Smooth muscle cell (in vitro differentiated cells): ENCODE measurements at regions not wholly inside any gene's neighbourhood (a gene's known extent, or its start where the extent isn't known, plus 50 kb on each side); places are given as distances from the start of the nearest gene placed in this dataset.

Experiments used
- DNase-seq: peaks from one replicate; lab custom pipeline; 2025; ENCODE audit not compliant: unreplicated experiment; lab: John Stamatoyannopoulos, UW
- H2AFZ ChIP-seq: fragments of 200-600 bp; sonication (generic); 2 replicates; pipeline ENCODE4 v1.6.0; 2016; ENCODE audit warnings: antibody characterized with exemption, low read depth, mild to moderate bottlenecking
- H3F3A ChIP-seq: fragments of 200-600 bp; sonication (generic); 2 replicates; pipeline ENCODE4 v1.6.0; 2017; ENCODE audit warnings: antibody characterized with exemption, low read depth
- H3K27ac ChIP-seq: fragments of 200-600 bp; sonication (generic); 2 replicates; pipeline ENCODE4 v1.5.1; 2016; ENCODE audit warnings: low read depth, mild to moderate bottlenecking
- H3K27me3 ChIP-seq: fragments of 200-600 bp; sonication (generic); 2 replicates; pipeline ENCODE4 v1.6.1; 2016; ENCODE audit warnings: low read depth, mild to moderate bottlenecking
- H3K36me3 ChIP-seq: fragments of 200-600 bp; sonication (generic); 2 replicates; pipeline ENCODE4 v1.5.1; 2016; ENCODE audit warnings: low read depth
- H3K4me1 ChIP-seq: fragments of 200-600 bp; sonication (generic); 2 replicates; pipeline ENCODE4 v1.5.1; 2016; ENCODE audit warnings: low read depth
- H3K4me2 ChIP-seq: fragments of 200-600 bp; sonication (generic); 2 replicates; pipeline ENCODE4 v1.6.0; 2016; ENCODE audit warnings: mild to moderate bottlenecking
- H3K4me3 ChIP-seq: fragments of 200-600 bp; sonication (generic); 2 replicates; pipeline ENCODE4 v1.5.1; 2016; ENCODE audit warnings: mild to moderate bottlenecking
- H3K79me2 ChIP-seq: fragments of 200-600 bp; sonication (generic); 2 replicates; pipeline ENCODE4 v1.6.0; 2016; ENCODE audit warnings: low read depth, mild to moderate bottlenecking
- H3K9ac ChIP-seq: fragments of 200-600 bp; sonication (generic); 2 replicates; pipeline ENCODE4 v1.6.0; 2016; ENCODE audit warnings: low read depth
- H3K9me3 ChIP-seq: fragments of 200-600 bp; sonication (generic); replicated peaks from 2 replicates; pipeline ENCODE4 v1.5.1; 2016; ENCODE audit warnings: low read depth
- H4K20me1 ChIP-seq: fragments of 200-600 bp; sonication (generic); 2 replicates; pipeline ENCODE4 v1.6.0; 2016; ENCODE audit warnings: low read depth
- WGBS: methylation state at CpG from one replicate; pipeline ENCODE4 v1.1.7; 2016; ENCODE audit warnings: low lambda C conversion rate; 5-methylcytosine and 5-hydroxymethylcytosine counted together
- TF ChIP-seq, protein P1 (sequence below): fragments of 200-600 bp; sonication (generic); IDR thresholded peaks from 2 replicates; pipeline ENCODE4 v1.5.1; 2017; ENCODE audit warnings: borderline replicate concordance, mild to moderate bottlenecking, antibody characterized with exemption; ENCODE audit not compliant: insufficient read depth, poor library complexity, severe bottlenecking

DNA sequence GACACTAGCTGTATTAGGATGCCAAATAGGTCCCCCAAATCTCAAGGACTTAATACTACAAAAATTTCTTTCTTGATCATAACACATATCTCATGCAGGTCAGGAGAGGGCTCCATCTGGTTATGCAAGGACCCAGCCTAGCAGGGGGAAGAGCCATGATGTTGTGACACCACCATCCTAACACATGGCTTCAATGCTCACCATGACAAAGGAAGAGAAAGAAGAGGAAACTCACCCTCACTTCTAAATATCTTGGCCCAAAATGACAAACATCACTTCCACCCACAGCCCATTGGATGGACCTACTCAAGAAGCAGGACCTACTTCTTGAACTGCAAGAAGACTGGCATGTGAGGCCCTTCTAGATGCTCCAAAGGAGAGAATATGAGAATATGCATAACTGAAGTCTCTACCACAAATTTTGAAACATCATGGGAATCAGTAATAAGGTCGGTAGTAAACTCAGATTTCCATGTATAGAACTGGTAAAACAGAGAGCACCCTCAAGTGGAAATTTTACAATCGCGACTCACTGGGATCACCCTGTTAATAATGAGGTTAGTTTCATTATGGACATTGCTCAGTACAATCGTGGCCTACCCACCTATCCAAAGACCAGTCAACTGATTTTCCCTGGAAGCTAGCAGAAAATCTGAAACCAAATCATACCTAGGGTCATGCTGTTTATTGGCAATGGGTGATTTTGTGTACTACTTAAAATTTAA lies 308.2 kb downstream of the ACTL7B start:
- H3K4me3 ChIP-seq, result no peak overlapping the region
- H3K9ac ChIP-seq, result no peak overlapping the region
- no peaks in the 10 kb centered on the region for H3K9me3 ChIP-seq
- TF ChIP-seq, protein P1, sequence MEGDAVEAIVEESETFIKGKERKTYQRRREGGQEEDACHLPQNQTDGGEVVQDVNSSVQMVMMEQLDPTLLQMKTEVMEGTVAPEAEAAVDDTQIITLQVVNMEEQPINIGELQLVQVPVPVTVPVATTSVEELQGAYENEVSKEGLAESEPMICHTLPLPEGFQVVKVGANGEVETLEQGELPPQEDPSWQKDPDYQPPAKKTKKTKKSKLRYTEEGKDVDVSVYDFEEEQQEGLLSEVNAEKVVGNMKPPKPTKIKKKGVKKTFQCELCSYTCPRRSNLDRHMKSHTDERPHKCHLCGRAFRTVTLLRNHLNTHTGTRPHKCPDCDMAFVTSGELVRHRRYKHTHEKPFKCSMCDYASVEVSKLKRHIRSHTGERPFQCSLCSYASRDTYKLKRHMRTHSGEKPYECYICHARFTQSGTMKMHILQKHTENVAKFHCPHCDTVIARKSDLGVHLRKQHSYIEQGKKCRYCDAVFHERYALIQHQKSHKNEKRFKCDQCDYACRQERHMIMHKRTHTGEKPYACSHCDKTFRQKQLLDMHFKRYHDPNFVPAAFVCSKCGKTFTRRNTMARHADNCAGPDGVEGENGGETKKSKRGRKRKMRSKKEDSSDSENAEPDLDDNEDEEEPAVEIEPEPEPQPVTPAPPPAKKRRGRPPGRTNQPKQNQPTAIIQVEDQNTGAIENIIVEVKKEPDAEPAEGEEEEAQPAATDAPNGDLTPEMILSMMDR, result no peak
- H3K4me2 ChIP-seq, result no peak overlapping the region
- WGBS, result 87% methylated on average over 4 of the region's 4 CpGs
- H3K27me3 ChIP-seq, result no peaks in the 10 kb centered on the region
- H3K36me3 ChIP-seq, result no peaks in the 10 kb centered on the region
- peaks cover 28% of the 10 kb centered on the region for H3K4me1 ChIP-seq
- peaks cover 13% of the 10 kb centered on the region for H3F3A ChIP-seq
- H3K27ac ChIP-seq, result no peak overlapping the region
- no peaks in the 10 kb centered on the region for H3K79me2 ChIP-seq
- no peak for DNase-seq
- no peak overlapping the region for H2AFZ ChIP-seq
- no peaks in the 10 kb centered on the region for H4K20me1 ChIP-seq

DNA sequence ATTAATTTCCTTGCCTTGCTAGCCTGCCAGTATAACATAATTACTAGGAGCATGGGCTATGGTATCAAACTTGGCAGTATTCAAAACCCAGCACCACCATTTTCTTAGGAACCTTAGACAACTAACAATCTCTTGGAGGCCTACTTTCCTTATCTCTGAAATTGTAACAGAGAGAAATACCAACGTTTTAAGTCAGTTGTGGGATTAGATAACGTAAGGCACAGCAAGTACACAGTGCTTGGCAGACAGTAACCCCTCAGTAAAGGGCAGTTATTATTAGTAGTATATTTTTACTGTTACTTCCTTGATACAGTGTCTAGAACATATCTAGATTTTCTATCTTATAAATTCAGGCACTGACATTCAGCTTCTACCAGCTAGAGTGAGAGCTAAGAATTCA lies 309.6 kb downstream of the ACTL7B start:
- Histone ChIP-seq H4K20me1 (no peaks in the 10 kb centered on the region), H3K79me2 (no peaks in the 10 kb centered on the region), H3K27ac (peak overlapping the region; percentile 44), H3F3A (peaks cover 13% of the 10 kb centered on the region), H3K4me1 (peaks cover 19% of the 10 kb centered on the region), H3K9ac (no peak overlapping the region), H3K4me3 (no peak overlapping the region), H3K4me2 (peak overlapping the region; percentile 21), H3K27me3 (no peaks in the 10 kb centered on the region), H2AFZ (no peak overlapping the region), H3K36me3 (no peaks in the 10 kb centered on the region), H3K9me3 (no peaks in the 10 kb centered on the region)
- DNase-seq, result no peak
- TF ChIP-seq, protein P1, result no peak
- 17% methylated on average over 2 of the region's 2 CpGs for WGBS

DNA sequence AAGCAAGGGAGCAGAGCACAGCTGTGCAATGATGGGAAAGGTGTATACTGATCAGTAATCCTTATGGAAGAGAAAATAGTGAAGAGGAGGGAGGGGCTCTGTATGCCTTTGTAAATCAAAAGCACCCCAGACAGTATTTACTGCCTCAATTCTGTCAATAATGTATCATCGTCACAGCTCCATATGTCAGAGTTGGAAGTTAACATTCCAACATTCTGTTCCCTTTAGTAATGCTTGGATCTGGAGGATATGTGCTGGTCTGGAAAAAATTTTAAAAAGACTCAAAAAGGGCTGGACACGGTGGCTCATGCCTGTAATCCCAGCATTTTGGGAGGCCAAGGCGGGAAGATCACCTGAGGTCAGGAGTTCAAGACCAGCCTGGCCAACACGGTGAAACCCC lies 310.4 kb downstream of the ACTL7B start:
- Histone ChIP-seq H3K4me3 (no peak overlapping the region), H3K4me2 (no peak overlapping the region), H3K79me2 (no peaks in the 10 kb centered on the region), H3K4me1 (peaks cover 13% of the 10 kb centered on the region), H3K27ac (peak overlapping the region; percentile 44), H3K9me3 (no peaks in the 10 kb centered on the region), H4K20me1 (no peaks in the 10 kb centered on the region), H3K9ac (no peak overlapping the region), H3K27me3 (no peaks in the 10 kb centered on the region), H2AFZ (no peak overlapping the region), H3K36me3 (no peaks in the 10 kb centered on the region), H3F3A (peaks cover 6% of the 10 kb centered on the region)
- DNase-seq, result no peak
- TF ChIP-seq, protein P1, result no peak
- 59% methylated on average over 4 of the region's 4 CpGs for WGBS

DNA sequence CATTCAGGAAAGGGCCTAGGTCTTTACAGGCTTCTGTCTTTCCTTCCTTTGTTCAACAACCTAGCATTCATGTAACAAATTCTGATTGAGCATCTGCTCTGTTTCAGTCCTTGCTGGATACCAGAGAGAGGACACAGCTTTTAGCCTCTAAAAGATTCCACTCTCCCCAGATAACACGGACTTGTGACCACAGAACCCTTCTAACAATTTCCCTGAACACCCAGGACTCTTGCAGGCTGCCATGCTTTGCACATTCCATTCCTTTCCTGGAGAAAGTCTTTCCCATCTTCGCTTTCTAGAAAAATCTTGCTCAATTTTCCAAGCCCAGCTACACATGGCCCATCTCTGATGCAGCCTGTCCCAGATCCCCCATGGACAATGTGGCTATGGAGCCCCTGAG lies 310.9 kb downstream of the ACTL7B start:
- Histone ChIP-seq H3K4me2 (no peak overlapping the region), H3K9me3 (no peaks in the 10 kb centered on the region), H3K27ac (peak overlapping the region; percentile 27), H3K27me3 (no peaks in the 10 kb centered on the region), H3K79me2 (no peaks in the 10 kb centered on the region), H2AFZ (no peak overlapping the region), H4K20me1 (no peaks in the 10 kb centered on the region), H3K4me3 (no peak overlapping the region), H3F3A (peaks cover 4% of the 10 kb centered on the region), H3K4me1 (peaks cover 13% of the 10 kb centered on the region), H3K9ac (no peak overlapping the region), H3K36me3 (no peaks in the 10 kb centered on the region)
- 26% methylated on average over 2 of the region's 2 CpGs for WGBS
- TF ChIP-seq, protein P1, result no peak
- no peak for DNase-seq
